Occipital lobe (tissue), 1 donor: ENCODE measurements at regions not wholly inside any gene's neighbourhood (a gene's known extent, or its start where the extent isn't known, plus 50 kb on each side); places are given as distances from the start of the nearest gene placed in this dataset.
"Not testable (repeated sequence)": the region's sequence is repeated elsewhere in the genome, so short reads cannot be mapped to it uniquely, and the experiment has no call there.

Experiments
- DNase-seq: peaks from one replicate; lab custom pipeline; 2025; lab: John Stamatoyannopoulos, UW

DNA sequence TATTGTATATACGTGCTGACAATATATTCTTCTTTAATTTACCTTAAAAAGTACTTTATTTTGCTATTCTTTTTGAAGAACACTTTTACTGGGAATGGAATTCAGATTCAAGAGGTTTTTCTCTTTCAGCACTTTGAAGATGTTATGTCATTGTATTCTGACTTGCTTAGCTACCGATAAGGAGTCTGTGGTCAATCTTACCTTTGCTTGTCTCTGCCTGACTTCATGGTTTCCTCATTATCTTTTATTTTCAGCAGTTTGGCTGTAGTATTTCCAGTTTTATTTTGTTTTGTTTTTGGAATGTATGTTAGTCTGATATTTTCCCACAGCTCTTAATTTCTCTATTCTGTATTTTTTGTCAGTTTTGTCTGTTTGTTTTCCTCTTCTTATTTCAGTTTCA lies 187.9 kb upstream of the SMIM30 start:
- DNase-seq: no peak

- no peak for DNase-seq
Measured at GRCh38 chr7:113304104-113304503, 185.8 kb upstream of the SMIM30 start.

DNA sequence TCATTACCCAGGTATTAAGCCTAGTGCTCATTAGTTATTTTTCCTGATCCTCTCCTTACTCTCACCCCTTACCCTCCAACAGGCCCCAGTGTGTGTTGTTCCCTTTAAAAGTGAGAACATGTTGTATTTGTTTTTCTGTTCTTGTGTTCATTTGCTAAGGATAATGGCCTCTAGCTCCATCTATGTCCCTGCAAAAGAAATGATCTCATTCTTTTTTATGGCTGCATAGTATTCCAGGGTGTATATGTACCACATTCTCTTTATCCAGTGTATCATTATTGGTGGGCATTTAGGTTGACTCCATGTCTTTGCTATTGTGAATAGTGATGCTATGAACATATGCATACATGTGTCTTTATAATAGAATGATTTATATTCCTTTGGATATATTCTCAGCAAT lies 185.0 kb upstream of the SMIM30 start:
- not testable (repeated sequence) for DNase-seq

- DNase-seq: no peak
Measured at GRCh38 chr7:113301983-113302382, 183.6 kb upstream of the SMIM30 start.

DNA sequence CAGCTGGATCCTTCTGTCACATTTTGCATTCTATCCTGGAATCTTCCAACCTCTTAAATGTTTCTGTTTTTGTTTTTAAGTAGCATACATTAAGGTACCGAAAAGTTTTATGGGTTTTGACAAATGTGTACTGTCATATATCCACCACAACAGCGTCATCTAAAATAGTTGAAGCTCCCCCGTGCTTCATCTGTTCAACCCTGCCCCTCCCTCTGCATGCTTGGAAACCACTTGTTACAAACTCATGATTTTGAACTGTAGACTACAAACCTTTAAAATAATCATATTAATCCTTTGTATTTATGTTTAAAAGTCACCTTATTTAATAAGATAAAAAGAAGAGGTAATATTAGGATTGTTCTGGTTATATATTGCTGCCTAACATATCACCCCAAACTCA lies 182.8 kb upstream of the SMIM30 start:
- DNase-seq: no peak

DNA sequence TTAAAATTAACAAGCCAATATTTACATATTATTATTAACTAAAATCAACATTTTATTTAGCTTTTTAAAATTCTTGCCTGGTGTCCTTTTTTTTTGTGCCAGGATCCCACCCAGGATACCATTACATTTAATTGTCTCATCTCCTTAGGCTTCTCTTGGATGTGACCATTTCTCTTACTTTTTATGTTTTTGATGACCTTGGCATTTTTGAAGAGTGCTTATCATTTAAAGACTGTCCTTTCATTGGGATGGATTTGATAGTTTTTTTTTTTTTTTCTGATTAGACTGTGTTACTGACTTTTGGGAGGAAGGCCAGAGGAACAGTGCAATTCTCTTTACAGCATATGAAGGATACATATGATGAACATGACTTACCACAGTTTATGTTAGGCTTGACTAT lies 181.4 kb upstream of the SMIM30 start:
- DNase-seq: no peak

DNA sequence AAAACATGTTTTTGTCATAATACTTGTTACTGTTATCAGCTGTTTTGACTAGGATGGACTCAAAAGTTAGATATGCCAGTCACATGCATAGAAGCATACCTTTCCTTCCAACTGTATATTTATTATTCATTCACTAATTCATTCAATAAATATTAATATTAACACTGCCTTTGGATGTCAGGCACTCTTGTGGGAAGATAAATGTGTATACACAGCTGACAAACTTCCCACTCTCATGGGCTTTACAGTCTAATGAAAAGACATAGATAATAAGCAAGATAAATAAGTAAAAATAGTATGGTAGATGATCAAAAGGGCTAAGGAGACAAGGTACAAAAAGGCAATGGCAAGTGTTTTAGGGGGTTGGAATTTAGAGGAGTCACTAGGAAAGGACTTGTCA lies 180.1 kb upstream of the SMIM30 start:
- DNase-seq: no peak

DNA sequence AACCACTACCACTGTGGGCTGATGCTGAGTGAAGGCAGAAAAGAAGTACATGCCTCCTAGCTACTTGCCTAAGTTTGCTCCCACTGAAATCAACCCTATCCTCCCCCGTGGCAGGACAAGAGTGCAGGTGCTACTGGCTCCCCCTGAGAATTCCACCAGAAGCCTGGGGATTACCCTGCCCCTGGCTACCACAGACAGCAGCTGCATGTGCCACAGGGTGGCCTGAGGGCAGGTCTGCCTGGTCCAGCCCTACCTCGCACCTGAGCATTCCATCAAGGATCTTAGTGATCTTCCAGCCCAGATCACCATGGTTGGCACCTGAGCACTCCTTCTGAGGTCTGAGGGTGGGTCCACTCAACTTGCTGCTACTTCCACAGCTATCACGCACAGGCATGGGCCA lies 176.4 kb upstream of the SMIM30 start:
- DNase-seq: no peak

DNA sequence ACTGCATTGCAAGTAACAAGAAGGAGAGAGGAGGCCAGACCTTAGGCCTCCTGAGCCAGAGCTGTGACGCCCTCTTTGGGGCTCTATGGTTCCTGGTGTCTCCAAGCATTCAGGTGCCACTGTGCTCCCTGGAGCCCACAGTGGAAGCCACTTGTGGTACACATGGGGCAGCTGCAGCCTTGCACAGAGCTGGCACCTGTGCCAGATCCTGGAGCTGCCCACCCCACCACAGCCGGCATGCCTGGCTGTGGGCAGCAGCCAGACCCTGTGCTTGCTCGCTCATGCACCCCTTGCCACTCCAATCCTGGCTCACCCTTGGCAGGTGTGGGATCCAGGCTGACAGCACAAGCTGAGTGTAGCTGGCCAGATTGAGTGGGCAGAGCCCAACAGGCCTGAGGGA lies 173.8 kb upstream of the SMIM30 start:
- DNase-seq: no peak

- DNase-seq: no peak
Measured at GRCh38 chr7:113291058-113291457, 172.7 kb upstream of the SMIM30 start.

- no peak for DNase-seq
Measured at GRCh38 chr7:113289140-113289740, 170.9 kb upstream of the SMIM30 start.

GRCh38 chr7:113285411-113285810 lies 167.1 kb upstream of the SMIM30 start:
- no peak for DNase-seq

- DNase-seq: no peak
Measured at GRCh38 chr7:113283861-113284260, 165.5 kb upstream of the SMIM30 start.

DNA sequence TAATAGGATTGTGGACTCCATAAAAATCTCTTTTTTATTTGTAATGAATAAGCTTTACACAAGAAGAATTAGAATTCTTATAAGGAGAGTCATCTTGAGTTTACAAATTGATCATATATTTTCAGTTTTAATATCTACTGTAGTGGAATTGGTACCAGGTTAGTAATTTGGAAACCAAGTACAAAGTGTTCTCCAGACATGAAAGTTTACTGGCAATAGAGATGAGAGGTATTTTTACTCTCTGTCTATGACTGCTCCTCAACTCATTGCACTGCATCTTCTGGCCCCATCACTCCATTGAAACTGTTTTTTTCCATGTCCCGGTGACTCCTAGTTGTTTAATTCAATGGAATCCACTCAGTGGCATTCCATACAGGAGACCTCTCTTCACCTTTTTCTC lies 164.5 kb upstream of the SMIM30 start:
- DNase-seq: no peak

GRCh38 chr7:113281223-113281622 lies 162.9 kb upstream of the SMIM30 start:
- no peak for DNase-seq

GRCh38 chr7:113279256-113279655 lies 160.9 kb upstream of the SMIM30 start:
- no peak for DNase-seq

- no peak for DNase-seq
Measured at GRCh38 chr7:113270790-113271189, 152.4 kb upstream of the SMIM30 start.

- not testable (repeated sequence) for DNase-seq
Measured at GRCh38 chr7:113269592-113269991, 151.2 kb upstream of the SMIM30 start.

GRCh38 chr7:113268757-113269156 lies 150.4 kb upstream of the SMIM30 start:
- no peak for DNase-seq

DNA sequence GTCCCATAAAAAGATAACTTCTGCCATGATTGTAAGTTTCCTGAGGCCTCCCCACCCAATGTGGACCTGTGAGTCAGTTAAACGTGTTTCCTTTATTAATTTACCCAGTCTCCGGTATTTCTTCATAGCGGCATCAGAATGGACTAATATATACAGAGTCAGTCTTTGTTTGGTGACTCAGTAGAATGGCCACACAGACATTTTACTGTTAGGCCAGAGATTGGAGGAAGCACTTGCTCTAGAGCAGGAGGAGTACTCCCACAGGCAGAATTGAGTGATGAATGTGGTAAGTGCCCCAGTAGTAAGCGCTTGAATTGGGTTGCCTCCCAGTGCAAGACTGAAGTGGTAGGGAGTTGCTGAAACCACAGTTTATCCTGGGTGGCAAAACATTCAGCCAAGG lies 149.5 kb upstream of the SMIM30 start:
- DNase-seq: no peak

DNA sequence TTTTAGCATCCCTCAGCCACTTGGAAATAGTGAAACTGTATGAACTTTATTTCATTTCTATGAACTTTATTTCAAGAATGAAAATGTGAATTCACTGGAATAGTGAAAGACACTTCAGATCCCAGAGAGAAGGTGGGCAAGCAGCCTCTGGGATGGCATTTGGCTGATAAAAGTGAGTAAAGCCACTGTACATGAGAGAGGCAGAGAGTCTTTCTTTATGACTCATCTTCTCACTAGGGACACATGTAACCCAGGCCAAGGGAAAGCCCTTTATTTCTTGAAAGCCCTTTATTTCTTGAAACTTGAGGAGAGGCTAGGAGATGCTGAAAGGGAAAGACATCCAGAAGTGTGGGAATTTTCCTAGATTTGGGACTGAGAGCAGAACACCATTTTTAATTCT lies 148.9 kb upstream of the SMIM30 start:
- no peak for DNase-seq

DNA sequence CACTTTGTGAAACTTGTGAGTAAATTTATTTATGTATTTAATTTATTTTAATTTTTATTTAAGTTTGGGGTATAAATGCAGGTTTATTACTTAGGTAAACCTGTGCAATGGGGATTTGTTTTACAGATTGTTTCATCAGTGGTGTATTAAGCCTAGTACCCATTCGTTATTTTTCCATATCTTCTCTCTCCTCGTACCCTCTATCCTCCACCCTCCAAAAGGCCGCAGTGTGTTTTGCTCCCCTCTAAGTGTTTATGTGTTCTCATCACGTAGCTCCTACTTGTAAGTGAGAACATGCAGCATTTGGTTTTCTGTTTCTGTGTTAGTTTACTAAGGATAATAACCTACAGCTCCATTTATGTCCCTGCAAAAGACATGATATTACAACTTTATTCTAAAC lies 145.4 kb upstream of the SMIM30 start:
- DNase-seq: no peak

DNA sequence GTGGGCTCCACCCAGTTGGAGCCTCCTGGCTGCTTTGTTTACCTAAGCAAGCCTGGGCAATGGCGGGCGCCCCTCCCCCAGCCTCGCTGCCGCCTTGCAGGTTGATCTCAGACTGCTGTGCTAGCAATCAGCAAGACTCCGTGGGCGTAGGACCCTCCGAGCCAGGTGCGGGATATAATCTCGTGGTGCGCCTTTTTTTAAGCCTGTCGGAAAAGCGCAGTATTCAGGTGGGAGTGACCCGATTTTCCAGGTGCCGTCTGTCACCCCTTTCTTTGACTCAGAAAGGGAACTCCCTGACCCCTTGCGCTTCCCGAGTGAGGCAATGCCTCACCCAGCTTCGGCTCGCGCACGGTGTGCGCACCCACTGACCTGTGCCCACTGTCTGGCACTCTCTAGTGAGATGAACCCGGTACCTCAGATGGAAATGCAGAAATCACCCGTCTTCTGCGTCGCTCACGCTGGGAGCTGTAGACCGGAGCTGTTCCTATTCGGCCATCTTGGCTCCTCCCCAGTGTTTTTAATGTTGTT lies 144.9 kb upstream of the SMIM30 start:
- not testable (repeated sequence) for DNase-seq
